Stimulated activated naive B cell treated with anti-CD40 and anti-IgM and Interleukin-4, amounts not matched to agents 10 μg/mL and 1 μg/mL and 100 μg/mL, for 72 hours (primary cell): ENCODE measurements at regions not wholly inside any gene's neighbourhood (a gene's known extent, or its start where the extent isn't known, plus 50 kb on each side); places are given as distances from the start of the nearest gene placed in this dataset.
"Not testable (repeated sequence)": the region's sequence is repeated elsewhere in the genome, so short reads cannot be mapped to it uniquely, and the experiment has no call there.

ENCODE experiments used
- ATAC-seq, 2 donors: fragments of 150-1000 bp; cut with Tn5 transposase; replicated peaks; 2 replicates each; pipeline ENCODE4 v1.10.0; 2021; ENCODE audit warnings: moderate library complexity in 1 of 2
- DNase-seq: peaks from one replicate; pipeline ENCODE4 v3.0.0; 2021
- H3K27ac Mint-ChIP-seq: one replicate; pipeline ENCODE4 v1.8.0; 2022; ENCODE audit warnings: mild to moderate bottlenecking, mixed read lengths
- H3K27me3 Mint-ChIP-seq, 2 donors: one replicate each; pipeline ENCODE4 v1.8.0; 2022; ENCODE audit warnings: mixed read lengths in 2 of 2
- H3K36me3 Mint-ChIP-seq, 2 donors: one replicate each; pipeline ENCODE4 v1.8.0; 2022; ENCODE audit warnings: mixed read lengths in 2 of 2, mild to moderate bottlenecking in 1 of 2
- H3K4me1 Mint-ChIP-seq, 2 donors: one replicate each; pipeline ENCODE4 v1.8.0; 2022; ENCODE audit warnings: mixed read lengths in 2 of 2, mild to moderate bottlenecking in 1 of 2
- H3K4me3 Mint-ChIP-seq, 2 donors: one replicate each; pipeline ENCODE4 v1.8.0; 2022; ENCODE audit warnings: mild to moderate bottlenecking in 2 of 2, mixed read lengths in 2 of 2, moderate library complexity in 1 of 2
- H3K9me3 Mint-ChIP-seq, 2 donors: one replicate each; pipeline ENCODE4 v1.8.0; 2022; ENCODE audit warnings: mixed read lengths in 2 of 2, mild to moderate bottlenecking in 1 of 2

DNA sequence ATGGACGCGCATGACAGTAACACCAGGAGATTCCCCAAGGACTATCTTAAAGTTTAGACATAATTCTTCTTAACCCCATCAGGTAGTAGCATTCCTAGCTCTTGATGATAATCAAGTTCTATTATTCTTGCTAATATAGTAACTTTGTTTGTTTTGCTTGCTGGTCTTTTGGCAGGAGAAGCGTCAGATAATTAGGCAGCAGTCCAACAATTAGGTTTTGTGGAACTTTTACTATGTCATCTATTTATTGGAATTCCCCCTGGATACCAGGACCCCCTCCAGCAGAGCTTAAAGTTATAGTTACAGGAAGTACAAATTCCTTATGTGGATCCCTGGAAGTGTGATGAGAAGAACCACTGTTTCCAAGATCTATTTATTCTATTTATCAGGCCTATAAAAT is 1138.0 kb upstream of the FAM98A start:
- Mint-ChIP-seq H3K9me3 (peaks cover 0 to 1% of the 10 kb centered on the region in 2 donors), H3K4me3 (no peak overlapping the region), H3K4me1 (no peaks in the 10 kb centered on the region), H3K36me3 (no peaks in the 10 kb centered on the region), H3K27me3 (no peaks in the 10 kb centered on the region), H3K27ac (no peak overlapping the region)
- ATAC-seq (no peak), DNase-seq (no peak)

DNA sequence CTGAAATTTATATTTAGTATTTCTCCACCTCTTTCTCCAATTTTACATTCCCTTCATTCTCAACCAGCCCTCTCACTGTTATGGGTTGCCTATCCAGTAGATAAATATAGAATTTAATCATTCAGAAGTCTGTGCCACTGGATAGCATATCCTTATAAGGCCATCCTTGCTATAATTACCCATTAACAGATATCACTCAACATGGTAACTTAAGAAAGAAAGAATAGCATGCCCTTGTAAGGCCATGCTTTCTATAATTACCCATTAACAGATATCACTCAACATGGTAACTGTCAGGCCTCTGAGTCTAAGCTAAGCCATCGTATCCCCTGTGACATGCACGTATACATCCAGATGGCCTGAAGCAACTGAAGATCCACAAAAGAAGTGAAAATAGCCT is 1137.4 kb upstream of the FAM98A start:
- Mint-ChIP-seq H3K27me3 (no peaks in the 10 kb centered on the region), H3K9me3 (peaks cover 0 to 1% of the 10 kb centered on the region in 2 donors), H3K4me3 (no peak overlapping the region), H3K36me3 (no peaks in the 10 kb centered on the region), H3K4me1 (no peaks in the 10 kb centered on the region), H3K27ac (no peak overlapping the region)
- ATAC-seq: no peak
- no peak for DNase-seq

DNA sequence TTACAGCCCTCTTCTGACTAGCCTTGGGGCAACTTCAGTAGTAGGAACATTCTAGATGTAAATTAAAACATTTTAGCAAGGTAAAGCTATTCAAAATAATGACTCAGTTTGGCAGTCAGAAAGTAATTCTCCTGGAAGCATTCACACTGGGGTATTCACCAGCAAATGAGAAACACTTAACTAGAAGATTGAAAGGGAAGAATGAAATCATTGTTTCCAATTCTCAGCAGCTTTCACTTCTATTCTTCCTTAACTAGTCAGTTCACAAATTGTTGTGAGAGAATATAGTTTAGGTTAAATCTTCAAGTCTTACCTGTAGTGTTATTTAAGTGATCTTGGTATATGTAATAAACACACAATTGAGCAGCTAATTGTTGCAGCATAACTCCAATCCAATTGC is 1135.6 kb upstream of the FAM98A start:
- Mint-ChIP-seq H3K27ac (no peak overlapping the region), H3K27me3 (no peaks in the 10 kb centered on the region), H3K4me1 (no peaks in the 10 kb centered on the region), H3K36me3 (no peaks in the 10 kb centered on the region), H3K9me3 (peaks cover 0 to 1% of the 10 kb centered on the region in 2 donors), H3K4me3 (no peak overlapping the region)
- ATAC-seq (no peak), DNase-seq (no peak)

DNA sequence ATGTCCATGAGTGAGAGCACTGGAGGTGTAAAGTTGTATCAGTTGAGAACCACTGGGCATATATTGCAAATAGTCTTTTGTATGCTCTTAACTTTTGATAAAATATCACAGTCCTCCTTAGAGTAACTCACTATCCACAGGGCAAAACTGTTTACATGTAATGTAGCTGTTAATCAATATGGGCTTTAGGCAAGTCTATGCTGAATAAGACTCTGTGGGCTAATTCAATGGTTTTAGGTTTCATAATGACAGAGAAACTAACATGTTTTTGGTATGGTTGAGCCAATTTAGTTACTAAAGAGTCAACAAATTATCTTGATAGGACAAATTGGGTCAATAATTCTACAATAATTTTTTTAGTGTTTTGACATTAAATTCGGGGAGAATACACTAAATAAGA is 1134.9 kb upstream of the FAM98A start:
- no peaks in the 10 kb centered on the region for H3K27me3 Mint-ChIP-seq
- no peak overlapping the region for H3K27ac Mint-ChIP-seq
- no peak for ATAC-seq
- H3K36me3 Mint-ChIP-seq: no peaks in the 10 kb centered on the region
- no peak for DNase-seq
- H3K4me3 Mint-ChIP-seq: no peak overlapping the region
- H3K4me1 Mint-ChIP-seq: no peaks in the 10 kb centered on the region
- no peaks in the 10 kb centered on the region for H3K9me3 Mint-ChIP-seq

GRCh38 chr2:34731292-34731691 is 1132.2 kb upstream of the FAM98A start:
- DNase-seq: no peak
- no peaks in the 10 kb centered on the region for H3K27me3 Mint-ChIP-seq

DNA sequence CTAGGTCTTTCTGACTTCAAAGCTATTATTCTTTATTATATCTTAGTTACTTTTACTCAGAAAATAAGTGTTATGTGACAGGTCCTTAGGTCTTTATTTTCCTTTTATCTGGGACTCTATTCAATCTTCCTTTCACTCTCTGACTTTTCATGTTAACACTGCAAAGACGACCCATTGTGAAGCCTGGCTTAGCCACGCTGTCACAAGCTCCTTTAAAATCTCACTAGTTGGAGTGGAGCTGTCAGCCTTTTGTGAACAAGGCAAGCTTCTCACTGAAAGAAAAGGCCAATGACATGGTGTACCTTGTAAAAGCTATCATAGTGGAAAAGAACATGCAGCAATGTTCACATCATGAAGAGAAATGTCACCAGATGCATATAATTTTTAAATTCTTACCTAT is 1130.7 kb upstream of the FAM98A start:
- DNase-seq: no peak
- no peaks in the 10 kb centered on the region for H3K4me1 Mint-ChIP-seq
- H3K27me3 Mint-ChIP-seq: no peaks in the 10 kb centered on the region
- H3K36me3 Mint-ChIP-seq: no peaks in the 10 kb centered on the region
- H3K9me3 Mint-ChIP-seq: no peaks in the 10 kb centered on the region
- H3K4me3 Mint-ChIP-seq: no peak overlapping the region
- H3K27ac Mint-ChIP-seq: no peak overlapping the region
- ATAC-seq: no peak

More at GRCh38 chr2:34731292-34731691, 1132.2 kb upstream of the FAM98A start:
- ATAC-seq: no peak
- Mint-ChIP-seq H3K4me1 (no peaks in the 10 kb centered on the region), H3K36me3 (no peaks in the 10 kb centered on the region), H3K9me3 (no peaks in the 10 kb centered on the region), H3K27ac (no peak overlapping the region), H3K4me3 (no peak overlapping the region)

GRCh38 chr2:34724107-34724506 is 1125.0 kb upstream of the FAM98A start:
- no peak for DNase-seq
- no peak overlapping the region for H3K27ac Mint-ChIP-seq
- no peaks in the 10 kb centered on the region for H3K27me3 Mint-ChIP-seq
- H3K9me3 Mint-ChIP-seq: peaks cover 0 to 5% of the 10 kb centered on the region in 2 donors
- H3K36me3 Mint-ChIP-seq: no peaks in the 10 kb centered on the region
- H3K4me3 Mint-ChIP-seq: no peak overlapping the region
- H3K4me1 Mint-ChIP-seq: no peaks in the 10 kb centered on the region
- no peak for ATAC-seq

DNA sequence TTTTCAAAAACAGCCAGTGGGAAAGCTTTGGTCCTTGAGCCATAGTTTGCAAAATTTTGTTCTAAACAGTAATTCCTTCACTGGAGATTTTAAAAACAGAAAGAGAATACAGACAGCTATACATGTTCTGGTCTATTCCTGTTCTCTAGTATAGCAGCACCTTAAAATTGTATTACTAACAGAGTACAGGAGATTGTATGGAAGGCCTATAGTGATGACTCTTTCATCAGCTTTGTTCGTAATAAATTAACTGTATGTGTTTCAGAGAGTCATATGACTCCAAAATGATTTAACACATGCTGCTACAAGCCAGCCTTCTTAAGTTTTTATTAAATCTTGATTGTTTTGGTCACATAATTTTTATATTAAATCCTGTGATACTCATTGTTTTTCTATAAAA is 1124.6 kb upstream of the FAM98A start:
- Mint-ChIP-seq H3K4me3 (no peak overlapping the region), H3K36me3 (no peaks in the 10 kb centered on the region), H3K9me3 (peaks cover 0 to 5% of the 10 kb centered on the region in 2 donors), H3K27me3 (no peaks in the 10 kb centered on the region), H3K27ac (no peak overlapping the region), H3K4me1 (no peaks in the 10 kb centered on the region)
- ATAC-seq: no peak
- DNase-seq: no peak

- H3K9me3 Mint-ChIP-seq: peaks cover 2 to 11% of the 10 kb centered on the region in 2 donors
Measured at GRCh38 chr2:34719206-34719605, 1120.1 kb upstream of the FAM98A start.

DNA sequence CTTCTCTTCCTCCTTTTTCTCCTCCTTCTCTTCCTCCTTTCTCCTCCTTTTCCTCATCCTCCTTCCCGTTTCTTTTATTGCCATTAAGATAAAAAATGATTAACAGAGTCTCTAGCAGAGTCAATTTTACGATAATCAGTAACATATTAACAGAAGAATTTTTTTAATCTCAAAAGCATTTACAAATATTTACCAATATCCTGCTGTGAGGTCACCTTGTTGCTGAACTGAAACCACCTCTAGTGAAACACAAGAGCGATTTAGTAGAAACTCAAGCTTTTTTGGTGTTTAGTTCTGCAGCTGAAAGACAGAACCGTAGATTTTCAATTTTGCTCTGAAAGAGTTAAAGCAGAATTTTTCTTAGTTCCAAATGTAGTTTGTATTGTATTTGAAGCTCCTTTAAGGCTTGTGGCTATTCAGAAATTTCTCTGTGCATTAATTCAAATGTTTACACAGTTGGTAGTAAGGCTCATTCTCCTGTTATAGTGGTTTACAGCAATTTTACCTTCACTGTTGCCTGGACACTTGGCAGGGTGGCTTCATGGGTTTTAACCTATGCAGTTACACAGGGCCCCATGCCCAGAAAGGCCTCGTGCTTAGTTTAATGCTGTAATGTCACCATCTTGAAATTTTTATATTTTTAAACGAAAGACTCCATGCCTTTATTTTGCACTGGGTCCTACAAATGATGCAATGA is 1106.6 kb upstream of the FAM98A start:
- Mint-ChIP-seq H3K4me3 (no peak overlapping the region), H3K27me3 (no peaks in the 10 kb centered on the region), H3K36me3 (no peaks in the 10 kb centered on the region), H3K27ac (no peak overlapping the region), H3K4me1 (no peaks in the 10 kb centered on the region), H3K9me3 (peaks cover 0 to 1% of the 10 kb centered on the region in 2 donors)
- ATAC-seq (no peak), DNase-seq (no peak)

More at GRCh38 chr2:34719206-34719605, 1120.1 kb upstream of the FAM98A start:
- Mint-ChIP-seq H3K27ac (no peak overlapping the region), H3K27me3 (no peaks in the 10 kb centered on the region), H3K36me3 (no peaks in the 10 kb centered on the region), H3K4me3 (no peak overlapping the region), H3K4me1 (no peaks in the 10 kb centered on the region)
- DNase-seq (no peak), ATAC-seq (no peak)

DNA sequence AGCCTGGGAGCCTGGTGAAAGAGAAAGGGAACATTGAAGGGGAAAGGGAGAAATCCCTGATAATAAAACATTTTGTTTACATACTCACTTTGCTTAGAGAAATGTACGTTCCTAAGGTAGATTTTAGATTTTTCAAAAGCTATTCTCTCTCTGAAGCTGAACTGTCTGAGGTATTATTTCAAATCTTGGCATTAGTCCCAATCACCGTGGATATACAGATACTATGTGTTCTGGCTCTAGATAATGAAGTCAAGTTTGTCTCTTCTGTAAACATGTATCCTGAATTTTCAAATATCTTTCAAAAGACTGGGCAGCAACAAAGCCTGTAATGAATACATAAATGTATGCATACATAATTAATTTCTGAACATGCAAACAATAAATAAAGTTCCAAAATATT is 1104.2 kb upstream of the FAM98A start:
- H3K27me3 Mint-ChIP-seq: no peaks in the 10 kb centered on the region
- no peak for DNase-seq
- H3K4me3 Mint-ChIP-seq: no peak overlapping the region
- no peak overlapping the region for H3K27ac Mint-ChIP-seq
- H3K4me1 Mint-ChIP-seq: no peaks in the 10 kb centered on the region
- peaks cover 0 to 1% of the 10 kb centered on the region in 2 donors for H3K9me3 Mint-ChIP-seq
- no peak for ATAC-seq
- no peaks in the 10 kb centered on the region for H3K36me3 Mint-ChIP-seq

GRCh38 chr2:34702391-34702790 is 1103.3 kb upstream of the FAM98A start:
- not testable (repeated sequence) for H3K27me3 Mint-ChIP-seq

DNA sequence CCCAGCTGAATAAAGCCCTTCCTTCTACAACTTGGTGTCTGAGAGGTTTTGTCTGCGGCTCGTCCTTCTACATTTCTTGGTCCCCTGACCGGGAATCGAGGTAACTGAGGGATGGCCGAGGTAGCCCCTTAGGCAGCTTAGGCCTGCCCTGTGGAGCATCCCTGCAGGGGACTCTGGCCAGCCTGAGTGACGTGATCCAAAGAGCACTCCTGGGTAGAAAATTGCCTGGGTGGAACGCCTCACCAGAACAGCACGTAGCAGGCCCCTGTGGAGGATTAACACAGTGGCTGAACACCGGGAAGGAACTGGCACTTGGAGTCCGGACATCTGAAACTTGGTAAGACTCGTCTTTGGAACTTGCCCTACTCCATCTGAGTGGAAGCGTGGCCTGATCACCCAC is 1078.5 kb upstream of the FAM98A start:
- ATAC-seq, H3K27ac Mint-ChIP-seq, DNase-seq, H3K4me3 Mint-ChIP-seq, H3K9me3 Mint-ChIP-seq, H3K27me3 Mint-ChIP-seq, H3K4me1 Mint-ChIP-seq, H3K36me3 Mint-ChIP-seq: not testable (repeated sequence)

More at GRCh38 chr2:34702391-34702790, 1103.3 kb upstream of the FAM98A start:
- not testable (repeated sequence) for ATAC-seq, H3K27ac Mint-ChIP-seq, H3K4me3 Mint-ChIP-seq, DNase-seq, H3K36me3 Mint-ChIP-seq, H3K4me1 Mint-ChIP-seq, H3K9me3 Mint-ChIP-seq

GRCh38 chr2:34677119-34677531 is 1078.0 kb upstream of the FAM98A start:
- not testable (repeated sequence) for H3K4me1 Mint-ChIP-seq, H3K4me3 Mint-ChIP-seq, ATAC-seq, H3K36me3 Mint-ChIP-seq, H3K27ac Mint-ChIP-seq, H3K27me3 Mint-ChIP-seq, DNase-seq, H3K9me3 Mint-ChIP-seq

DNA sequence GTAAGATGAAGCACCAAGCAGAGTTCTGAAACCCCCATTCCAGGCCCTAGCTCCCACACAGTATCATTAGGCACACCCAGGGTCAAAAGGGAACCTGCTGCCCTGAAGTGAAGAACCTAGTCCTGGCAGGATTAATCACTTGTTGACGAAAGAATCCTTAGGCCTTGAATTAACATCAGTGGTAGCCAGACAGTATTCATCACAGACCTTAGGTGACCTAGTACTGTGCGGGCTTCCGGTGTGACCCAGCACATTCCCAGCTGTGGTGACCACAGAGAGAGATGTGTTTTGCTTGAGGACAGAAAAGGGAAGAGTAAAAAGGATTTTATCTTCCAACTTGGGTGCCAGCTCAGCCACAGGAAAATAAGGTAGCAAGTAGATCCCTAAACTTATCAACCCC is 1071.4 kb upstream of the FAM98A start:
- peaks cover 4 to 6% of the 10 kb centered on the region in 2 donors for H3K9me3 Mint-ChIP-seq
- H3K4me3 Mint-ChIP-seq: no peak overlapping the region
- ATAC-seq (no peak), DNase-seq (no peak)
- H3K27me3 Mint-ChIP-seq: no peaks in the 10 kb centered on the region
- no peak overlapping the region for H3K27ac Mint-ChIP-seq
- no peaks in the 10 kb centered on the region for H3K4me1 Mint-ChIP-seq
- no peaks in the 10 kb centered on the region for H3K36me3 Mint-ChIP-seq

- H3K4me3 Mint-ChIP-seq: no peak overlapping the region
- no peaks in the 10 kb centered on the region for H3K4me1 Mint-ChIP-seq
- H3K9me3 Mint-ChIP-seq: peaks cover 0 to 6% of the 10 kb centered on the region in 2 donors
- ATAC-seq (no peak), DNase-seq (no peak)
- H3K27me3 Mint-ChIP-seq: no peaks in the 10 kb centered on the region
- no peak overlapping the region for H3K27ac Mint-ChIP-seq
- H3K36me3 Mint-ChIP-seq: no peaks in the 10 kb centered on the region
Measured at GRCh38 chr2:34666821-34667220, 1067.7 kb upstream of the FAM98A start.
